ENCODE measurements at regions not wholly inside any gene's neighbourhood (a gene's known extent, or its start where the extent isn't known, plus 50 kb on each side); places are given as distances from the start of the nearest gene placed in this dataset.

DNA sequence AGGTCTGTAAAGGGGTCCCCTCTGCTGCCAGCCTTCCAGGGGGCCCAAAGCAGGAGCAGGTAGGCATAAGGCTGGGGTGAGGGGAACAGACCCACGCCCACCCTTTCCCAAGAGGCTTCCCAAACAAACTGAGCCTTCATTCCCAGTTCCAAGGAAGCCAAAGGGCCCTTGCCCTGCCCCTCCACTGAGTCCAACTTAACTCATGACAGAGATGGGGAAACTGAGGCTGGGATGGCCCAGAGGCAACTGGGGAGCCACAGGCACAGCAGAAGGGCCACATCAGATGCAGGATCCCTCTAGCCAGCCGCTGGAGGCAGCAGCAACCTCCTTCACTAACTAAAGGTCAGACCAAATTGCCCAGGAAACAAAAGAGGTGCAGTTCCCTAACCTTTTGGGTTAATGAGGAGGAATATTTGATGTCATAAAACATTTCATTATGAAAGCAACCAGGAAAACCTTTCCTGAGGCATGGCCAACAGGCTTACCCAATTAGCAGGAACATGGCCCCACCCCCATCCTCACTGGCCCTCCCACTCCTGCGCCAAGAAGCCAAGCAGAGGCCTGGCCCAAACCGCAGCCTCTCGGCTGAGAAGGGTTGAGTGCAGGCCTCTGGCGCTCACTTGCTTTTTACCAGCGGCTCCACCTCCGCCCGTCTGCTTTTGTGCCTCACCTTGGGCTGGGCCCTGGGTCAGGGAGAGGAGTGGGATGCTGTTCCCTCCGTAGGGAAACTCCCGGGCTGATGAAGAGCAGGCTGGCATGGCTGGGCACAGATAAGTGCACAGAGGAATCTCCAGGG is 293.5 kb upstream of the RTL1 start:
- peak; percentile 42 for DNase-seq

DNA sequence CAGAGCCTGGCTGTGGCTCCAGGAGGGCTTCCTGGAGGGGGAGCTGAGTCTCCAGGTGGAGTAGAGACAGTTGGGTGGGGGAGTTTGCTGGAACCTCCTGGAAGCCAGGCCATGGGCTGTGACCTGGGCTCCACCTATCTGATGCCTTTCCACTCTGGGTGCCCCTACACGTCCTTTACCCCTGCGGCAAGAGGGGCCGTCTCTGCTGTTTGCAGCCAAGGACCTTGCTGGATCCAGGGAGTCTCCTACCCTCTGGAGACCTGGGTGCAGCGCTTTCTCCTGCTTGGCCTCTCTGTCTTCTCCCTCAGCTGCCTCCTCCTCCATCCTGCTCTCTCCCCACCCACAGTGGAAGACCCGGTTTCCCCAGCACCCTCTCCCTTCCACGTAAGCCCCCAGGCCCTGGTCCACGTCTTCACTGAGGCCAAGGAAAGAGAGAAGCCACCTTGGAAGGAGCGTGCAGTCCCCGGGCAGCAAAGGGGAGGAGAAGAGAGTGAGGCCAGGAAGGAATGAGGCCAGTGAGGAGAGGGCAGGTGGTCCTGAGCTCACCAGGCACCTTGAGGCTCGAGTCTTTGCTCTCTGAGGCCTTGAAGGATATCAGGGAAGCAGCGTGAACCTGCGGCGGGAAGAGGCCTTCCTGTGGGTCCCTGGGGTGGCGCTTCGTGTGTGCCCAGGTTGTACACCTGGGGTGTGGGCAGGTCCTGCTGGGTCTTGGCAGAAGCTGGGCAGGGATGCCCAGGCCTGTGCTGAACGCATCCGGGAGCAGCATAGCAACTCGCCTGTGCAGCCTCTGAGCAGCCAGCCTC is 294.3 kb upstream of the RTL1 start:
- peak; percentile 16 for DNase-seq

DNA sequence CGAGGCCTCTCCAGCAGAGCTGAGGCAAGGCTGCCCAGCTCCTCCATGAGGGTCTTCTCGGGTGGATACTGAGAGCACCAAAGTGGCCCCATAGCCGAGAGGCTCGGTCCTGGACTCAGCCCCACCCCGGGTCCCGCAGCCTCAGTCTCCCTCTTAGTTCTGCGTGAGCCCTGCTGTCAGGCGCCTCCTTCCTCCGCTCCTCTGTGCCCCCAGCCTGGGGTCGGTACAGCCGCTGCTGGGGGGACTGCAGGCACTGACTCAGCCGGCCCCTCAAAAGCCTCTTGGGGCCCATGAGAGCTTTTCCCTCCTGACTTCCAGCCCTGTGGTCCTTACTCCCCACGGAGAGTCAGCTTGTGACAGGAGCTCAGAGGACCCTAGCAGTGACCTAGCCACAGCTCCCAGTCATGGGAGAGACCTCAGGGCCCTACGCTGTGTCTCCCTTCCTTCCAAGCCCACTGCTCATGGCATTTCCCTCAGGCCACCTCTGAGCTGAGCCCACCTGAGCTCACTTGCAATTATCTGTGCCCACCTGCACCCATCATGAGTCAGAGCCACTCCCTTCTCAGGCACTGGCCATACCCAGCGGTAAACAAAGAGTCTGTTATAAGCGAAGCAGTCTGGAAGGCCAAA is 295.0 kb upstream of the RTL1 start:
- DNase-seq, result peak; percentile 26

DNA sequence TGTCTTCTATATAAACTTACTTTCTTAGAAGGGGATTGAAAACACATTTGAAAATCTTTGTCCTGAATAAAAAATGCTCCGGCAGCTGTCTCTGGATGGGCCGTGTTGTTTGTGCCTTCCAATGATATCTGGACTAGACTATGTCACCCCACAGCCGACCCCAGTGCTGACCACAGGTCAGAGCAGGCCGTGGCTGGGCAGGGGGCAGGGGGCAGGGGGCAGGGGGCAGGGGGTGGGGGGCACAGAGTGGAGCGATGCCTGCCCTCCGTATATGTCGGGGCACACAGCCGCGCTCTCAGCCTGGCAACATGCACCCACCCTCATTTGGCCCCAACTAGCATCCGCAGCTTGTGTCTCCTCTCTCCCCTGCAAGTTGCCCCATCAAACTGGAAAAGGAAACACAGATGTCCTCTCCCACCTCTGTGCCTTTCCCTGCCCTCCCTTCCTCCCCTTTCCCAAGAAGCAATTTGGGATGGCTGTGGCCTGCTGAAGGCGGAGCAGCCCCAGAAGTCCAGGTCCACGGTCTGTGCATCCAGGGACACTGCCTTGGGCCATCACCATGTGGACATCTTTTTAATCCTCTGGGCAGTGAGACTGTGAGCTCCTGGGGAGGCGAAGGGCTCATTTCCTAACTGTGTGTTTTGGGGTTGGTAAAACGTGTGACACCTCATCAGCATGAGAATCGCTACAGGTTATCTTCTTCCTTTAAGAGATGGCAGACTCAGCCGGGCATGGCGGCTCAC is 295.7 kb upstream of the RTL1 start:
- peak; percentile 7 for DNase-seq

DNA sequence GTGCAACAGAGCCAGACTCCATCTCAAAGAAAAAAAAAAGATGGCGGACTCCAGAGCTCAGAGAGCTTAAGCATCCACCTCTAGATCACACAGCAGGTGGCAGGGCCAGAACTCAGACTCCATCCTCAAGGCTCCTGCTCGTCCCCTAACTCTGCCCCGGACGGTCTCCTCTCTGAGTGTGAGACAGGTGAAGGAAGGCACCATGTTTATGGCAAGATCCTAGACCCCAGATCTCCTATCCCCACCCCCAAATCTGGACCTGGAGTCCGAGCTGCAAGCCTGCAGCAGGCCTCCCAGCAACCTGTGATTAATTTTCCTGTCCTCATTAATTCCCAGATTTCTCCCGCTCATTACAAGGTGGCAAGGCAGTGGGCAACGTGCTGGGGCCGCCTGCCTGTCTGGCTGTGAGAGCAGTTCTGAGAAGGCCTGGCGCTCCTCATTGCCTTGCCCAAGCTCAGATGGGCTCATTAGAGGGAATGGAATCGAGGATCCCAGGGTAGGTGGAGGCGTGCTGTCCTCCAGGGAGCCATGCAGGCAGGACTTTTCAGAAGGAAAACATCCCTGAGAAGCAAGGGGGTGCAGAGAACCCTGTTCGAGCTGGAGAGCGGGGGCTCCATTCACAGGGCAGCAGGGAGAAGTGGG is 296.6 kb upstream of the RTL1 start:
- peak; percentile 13 for DNase-seq

DNA sequence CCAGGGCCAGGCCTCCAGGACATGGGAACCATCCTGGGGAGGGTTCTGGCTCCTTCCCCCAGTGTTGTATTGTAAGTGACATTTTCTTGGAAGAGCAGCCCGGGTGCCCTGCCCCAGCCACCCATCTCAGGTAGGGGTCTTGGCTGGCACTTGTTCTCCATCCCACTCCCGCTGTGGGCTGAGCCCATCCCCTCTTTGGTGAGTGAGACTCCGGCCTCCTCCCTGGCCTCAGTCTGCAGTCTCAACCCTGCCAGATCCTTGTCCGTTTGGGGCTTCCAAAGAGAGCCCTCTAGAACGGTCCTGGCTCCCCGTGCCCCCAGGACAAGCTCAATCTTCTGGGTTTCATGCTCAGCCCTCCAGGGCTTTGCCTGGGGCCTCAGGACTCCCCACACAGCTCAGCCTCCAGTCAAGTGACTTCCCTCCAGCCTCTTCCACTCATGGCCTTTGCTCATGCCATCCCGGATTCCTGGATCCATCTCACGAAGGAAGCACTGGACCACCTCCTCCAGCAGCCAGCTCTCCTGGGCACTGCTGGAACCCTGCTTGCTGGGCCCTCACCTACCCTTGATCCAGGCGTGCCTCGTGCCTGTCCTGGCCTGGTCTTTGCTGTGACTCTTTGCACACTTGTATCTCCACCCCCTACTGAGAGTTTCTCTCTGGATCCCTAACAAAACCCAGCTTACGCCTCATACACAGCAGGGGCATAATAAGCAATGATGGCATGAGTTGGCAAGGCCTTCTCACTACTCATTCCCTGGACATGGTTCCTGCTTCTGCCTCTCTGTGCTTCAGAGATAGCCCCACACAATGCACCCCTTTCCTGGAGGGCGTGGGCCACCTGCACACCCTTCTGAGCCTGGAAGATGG is 297.4 kb upstream of the RTL1 start:
- peak; percentile 21 for DNase-seq

DNA sequence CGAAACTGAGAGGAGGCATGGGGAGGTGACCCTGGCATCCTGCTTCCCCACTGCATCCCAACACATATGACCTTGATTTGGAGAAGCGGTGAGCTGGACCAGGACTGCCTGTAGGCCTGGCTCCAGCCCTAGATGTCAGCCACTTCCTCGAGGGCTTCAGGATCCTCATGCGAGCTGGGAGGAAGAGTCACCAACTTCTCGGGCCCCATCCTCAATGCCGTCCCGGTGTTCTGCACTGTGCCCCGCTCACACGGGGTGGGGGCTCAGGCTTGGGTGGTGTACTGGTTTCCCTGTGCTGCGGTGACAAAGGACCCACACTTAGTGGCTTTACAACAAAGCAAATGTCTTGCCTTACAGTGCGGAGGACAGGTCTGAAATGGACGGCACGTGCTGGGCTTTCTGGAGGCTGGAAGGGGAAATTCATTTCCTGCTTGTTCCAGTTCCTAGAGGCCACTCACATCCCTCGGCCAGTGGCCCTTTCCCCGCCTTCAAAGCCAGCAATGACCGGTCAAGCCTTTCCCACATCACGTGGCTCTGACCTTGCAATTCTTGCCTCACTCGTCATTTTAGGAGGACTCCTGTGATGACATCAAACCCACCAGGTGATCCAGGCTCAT is 298.1 kb upstream of the RTL1 start:
- DNase-seq, result peak; percentile 10

DNA sequence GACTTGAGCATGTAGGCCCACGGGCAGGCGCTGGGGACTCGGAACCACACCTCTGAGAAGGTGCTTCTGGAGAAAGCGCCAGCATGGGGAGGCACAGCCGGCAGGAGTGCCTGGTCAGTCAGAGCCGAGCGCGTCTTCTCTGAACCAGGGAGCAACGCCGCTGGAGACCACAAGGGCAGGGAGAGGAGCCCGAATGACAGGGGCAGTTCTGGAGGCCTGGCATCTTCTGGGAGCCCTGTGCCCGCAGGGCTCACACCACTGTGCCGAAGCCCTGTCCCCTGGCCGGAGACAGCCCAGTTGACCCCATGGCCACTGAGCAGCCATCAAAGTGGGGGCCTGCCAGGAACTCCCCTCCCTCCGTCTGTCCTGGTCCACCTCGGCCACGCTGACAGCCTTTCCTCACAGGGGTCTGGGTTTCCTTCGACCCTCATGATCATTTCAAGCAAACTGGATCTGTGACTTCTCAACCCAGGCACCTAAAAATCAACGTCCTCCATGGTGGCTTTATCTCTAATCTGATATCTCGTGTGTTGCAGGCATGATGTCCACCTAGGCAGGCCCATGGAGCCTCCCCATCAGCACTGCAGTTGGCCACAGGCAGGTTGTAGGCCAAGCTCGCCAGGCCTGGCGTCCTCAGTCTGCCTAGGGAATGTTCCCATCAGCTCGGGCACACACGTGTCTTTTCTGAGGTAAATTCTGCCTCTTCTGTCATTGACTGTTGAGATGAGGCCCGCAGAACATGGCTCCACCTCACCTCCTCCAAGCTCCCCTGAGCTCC is 299.3 kb upstream of the RTL1 start:
- DNase-seq, result peak; percentile 2

DNA sequence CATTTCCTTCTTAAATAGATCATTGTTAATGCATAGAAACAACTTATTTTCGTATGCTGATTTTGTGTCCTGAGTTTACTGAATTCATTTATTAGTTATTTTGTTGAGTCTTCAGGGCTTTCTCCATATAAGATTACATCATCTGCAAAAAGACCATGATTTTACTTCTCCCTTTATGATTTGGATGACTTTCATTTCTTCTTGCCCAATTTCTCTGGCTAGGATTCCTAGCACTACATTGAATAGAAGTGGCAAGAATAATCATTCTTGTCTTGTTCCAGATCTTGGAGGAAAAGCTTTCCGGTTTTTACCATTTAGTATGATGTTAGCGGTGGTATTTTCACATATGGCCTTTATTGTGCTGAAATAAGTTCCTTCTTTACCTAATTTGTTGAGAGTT is 303.0 kb upstream of the RTL1 start:
- no peak for DNase-seq

DNA sequence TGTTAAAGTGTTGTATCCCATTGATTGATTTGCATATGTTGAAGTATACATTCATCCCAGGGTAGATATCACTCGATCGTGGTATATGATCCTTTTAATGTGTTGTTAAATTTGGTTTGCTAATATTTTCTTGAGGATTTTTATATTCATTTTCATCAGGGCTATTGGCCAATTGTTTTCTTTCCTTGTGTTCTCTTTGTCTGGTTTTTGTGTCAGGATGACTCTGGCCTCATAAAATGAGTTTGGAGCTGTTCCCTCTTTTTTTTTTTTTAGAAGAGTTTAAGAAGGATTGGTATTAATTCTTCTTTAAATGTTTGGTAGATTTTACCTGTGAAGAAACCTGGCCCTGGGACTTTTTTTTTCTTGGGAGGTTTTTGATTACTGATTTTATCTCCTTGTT is 303.5 kb upstream of the RTL1 start:
- no peak for DNase-seq

DNA sequence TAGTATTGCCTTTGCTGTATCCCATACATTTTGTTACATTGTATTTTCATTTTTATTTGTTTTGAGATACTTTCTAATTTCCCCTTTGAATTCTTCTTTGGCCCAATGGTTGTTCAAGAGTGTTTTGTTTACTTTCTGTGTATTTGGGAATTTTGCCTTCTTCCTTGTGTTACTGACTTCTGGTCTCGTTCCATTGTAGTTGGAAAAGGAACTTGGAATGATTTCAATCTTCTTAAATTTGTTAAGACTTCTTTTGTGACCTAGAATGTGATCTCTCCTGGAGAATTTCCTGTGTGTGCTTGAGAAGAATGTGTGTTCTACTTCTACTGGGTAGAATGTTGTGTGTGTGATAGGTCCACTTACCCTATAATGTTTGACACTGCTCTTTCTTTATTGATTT is 304.4 kb upstream of the RTL1 start:
- no peak for DNase-seq

DNA sequence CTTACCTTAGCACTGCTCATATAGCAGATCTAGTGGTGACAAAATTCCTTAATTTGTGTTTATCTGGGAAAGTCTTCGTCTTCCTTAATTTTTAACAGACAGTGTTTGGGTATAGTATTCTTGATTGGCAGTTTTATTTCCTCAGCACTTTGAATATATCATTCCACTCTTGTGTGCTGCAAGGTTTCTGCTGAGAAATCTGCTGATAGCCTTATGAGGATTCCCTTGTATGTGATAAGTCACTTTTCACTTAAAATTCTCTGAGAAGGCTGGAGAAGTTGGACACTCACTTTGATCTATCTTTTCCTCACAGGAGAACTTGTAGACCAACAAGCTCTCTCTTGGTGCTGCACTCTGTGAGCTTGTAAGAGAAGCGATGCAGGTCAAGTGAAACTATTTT is 306.1 kb upstream of the RTL1 start:
- DNase-seq, result no peak

DNA sequence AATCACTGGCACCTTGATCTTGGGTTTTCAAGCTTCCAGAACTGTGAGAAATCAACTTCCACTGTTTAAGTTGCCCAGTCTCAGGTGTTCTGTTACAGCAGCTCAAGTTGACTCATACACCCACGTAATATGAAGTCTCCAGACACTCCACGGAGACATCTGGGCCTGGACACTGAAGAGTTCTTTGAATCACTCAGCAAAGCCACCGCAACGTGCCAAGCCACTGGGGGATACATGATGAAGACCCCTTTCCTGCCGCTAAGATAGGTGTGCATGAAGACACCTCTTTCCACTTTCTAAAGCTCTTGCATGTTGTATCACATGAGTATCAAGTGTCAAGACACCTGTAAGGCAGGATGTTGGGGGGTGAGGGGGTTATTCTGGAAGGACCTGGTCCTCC is 311.7 kb upstream of the RTL1 start:
- peak; percentile 24 for DNase-seq

DNA sequence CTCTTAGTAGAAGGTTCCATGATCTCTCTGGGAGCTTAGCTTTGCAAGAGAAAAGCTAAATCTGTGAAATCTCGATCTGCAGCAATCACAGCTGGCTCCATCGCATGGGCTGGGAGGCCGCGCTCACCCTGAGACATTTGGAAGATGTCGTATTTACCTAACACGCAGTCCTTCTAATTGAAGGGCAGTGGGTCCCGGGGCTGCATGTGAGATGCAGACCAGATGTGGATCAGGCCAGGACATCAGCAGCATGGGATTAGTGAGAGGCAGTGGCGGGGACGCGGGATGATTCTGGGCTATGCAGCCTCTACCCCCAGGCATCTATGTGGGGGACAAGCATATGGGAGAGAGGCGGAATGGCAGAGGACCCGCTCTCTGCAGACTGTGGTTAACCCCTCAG is 312.4 kb upstream of the RTL1 start:
- peak; percentile 29 for DNase-seq

DNA sequence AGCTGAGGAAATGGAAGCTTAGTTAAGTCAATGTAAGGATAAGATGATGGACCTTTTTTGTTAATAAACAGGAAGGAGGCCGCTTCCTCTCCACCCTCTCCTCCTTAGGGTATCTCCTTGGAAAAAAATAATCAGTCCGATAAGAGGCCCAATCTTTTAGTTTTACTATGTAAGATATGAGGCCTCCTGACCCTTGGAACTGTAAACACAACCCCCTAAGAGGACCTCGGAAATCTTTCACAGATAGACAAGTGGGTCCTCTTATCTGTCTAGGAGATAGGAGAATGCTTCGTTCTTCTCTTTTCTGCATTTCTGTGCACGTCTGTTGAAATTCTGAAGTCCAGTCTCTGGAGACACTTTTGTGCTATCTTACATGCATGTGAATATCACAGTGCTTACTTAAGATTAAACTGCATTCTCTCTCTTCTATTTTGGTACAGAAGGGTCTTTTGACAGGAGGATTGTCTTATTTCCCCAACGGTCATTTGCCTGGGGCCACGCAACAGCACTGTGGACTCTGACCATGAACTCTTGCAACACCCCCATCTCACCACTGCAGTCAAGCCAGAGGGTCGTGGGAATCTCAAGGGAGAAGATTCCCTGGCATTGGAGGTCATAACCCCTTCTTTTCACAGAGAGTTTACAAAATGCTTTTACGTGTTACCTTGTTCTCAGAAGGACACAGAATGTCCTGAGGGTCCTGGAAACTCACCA is 313.0 kb upstream of the RTL1 start:
- DNase-seq, result peak; percentile 15

DNA sequence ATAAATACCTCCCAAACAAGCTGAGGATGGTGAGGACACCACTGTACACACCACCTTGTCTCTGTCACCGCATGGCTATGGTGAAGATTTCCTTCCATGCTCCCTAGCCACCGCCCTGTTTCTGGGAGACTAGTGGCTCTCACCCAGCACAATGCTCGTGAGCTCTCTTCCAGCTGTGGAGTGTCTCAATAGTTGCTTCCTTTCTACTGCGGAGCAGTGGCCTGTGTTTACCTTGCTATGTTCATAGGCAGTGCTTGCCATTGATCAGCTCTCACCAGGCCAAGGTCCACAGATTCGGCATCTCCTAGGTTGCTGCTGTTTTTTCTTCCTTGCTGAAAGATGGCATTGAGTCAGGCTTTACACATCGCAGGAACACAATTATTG is 313.6 kb upstream of the RTL1 start:
- peak; percentile 12 for DNase-seq

DNA sequence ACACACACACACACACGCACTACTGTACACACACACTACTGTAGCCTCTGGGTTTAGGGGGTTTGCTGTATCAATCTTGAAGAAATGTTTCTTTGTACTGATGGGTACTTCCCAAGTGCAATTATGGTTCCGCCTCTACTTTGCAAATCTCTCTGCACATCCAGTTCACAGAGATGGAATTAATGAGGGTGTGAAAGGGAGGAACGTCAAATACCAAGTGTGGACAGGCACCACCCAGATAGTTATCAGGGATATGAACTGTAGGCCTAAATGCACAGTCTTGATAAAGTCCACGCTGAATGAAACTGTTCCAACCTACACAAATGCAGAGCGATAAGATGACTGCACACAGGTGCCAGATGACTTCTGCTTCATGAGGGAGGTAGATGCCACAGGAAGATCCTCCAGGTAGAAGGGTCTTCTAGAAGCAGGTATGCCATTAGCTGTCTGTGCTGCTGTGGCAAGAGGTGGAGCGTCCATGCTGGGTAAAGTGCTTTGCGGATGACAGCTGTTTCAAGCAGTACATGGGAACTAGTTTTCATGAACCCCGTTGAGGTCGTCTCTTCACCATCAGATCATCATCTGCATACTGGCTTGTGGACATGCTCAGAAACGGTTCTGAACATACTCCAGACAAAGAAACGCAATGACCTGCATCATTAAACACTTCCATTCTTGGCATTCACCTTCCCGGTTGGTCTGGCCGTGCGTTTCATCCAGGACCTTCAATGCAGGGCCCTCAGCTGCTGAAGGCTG is 314.3 kb upstream of the RTL1 start:
- peak; percentile 4 for DNase-seq

DNA sequence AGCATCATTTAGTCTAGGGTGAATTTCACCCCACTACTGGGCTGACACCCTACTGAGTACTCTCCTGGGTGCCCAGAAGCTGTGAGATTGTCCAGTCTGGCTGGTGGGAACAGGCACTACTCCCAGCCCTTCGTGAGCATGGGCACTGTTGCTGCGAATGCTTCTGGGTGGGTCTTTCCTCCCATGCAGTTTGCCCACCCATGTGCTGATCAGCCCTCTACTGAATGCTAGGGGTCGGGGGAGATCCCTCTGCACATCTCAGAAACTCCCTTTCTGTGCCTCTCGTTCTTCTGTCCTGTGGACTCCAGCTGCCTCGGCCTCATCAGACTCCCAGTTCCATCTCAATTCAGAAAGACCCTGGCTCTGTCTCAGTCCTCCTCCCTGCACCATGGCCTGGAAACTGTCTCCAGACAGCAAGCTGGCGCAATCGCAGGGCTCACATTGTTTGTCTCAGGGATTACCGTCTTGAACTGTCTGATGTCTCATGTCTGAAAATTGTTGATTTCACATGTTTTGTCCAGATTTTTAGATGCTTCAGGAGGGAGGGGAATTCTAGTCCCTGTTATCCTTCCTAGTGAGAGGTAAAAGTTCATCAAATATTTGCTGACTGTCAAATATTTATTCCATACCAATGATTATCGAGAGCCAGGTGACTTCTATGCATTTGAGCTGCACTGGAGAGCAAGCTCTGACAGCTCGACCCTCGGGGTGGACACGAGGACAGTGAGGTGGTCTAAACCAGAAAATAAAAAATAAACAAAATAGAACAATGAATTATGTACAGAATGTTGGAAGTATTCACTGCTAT is 316.6 kb upstream of the RTL1 start:
- DNase-seq, result no peak

All from left hindlimb (tissue), 1 donor.